ENCODE measurements at regions not wholly inside any gene's neighbourhood (a gene's known extent, or its start where the extent isn't known, plus 50 kb on each side); places are given as distances from the start of the nearest gene placed in this dataset.

GRCh38 chr6:137699031-137699683, 167.9 kb upstream of the TNFAIP3 start:
- H3K4me2 ChIP-seq = no peak overlapping the region

GRCh38 chr6:137700161-137700560, 166.9 kb upstream of the TNFAIP3 start:
- FAIRE-seq (no peak), ATAC-seq (no peak), DNase-seq (ENCODE audit: low read depth in 1 of 2, low spot score in 1 of 2) (no peak)
- Histone ChIP-seq H3K4me3 (no peak overlapping the region), H3K27ac (no peak overlapping the region), H3K9me3 (no peaks in the 10 kb centered on the region), H3K4me2 (no peak overlapping the region), H3K4me1 (peaks cover 13% of the 10 kb centered on the region)
- ChIA-PET POLR2A (no interaction called here), CTCF (interaction anchor here (1.3 to 2.2 kb wide), 3 partner anchors 12 to 246 kb away, joined by 4 to 8 read pairs (median 4); partner anchors contain the start of gene TNFAIP3)
- 20% methylated on average over 1 of the region's 1 CpG for WGBS (ENCODE audit: missing lambda C conversion rate)
- TF ChIP-seq CHD2 (IDR thresholded peaks at IDR 0.05; ENCODE audit: low read length, partially characterized antibody) (no peak), MAX (IDR thresholded peaks at IDR 0.05) (no peak), MAFK (IDR thresholded peaks at IDR 0.05; ENCODE audit: partially characterized antibody) (no peak), FOSB (CRISPR knock-in tag; IDR thresholded peaks at IDR 0.05) (no peak), HDAC2 (IDR thresholded peaks at IDR 0.05) (no peak), GATA3 (IDR thresholded peaks at IDR 0.05; ENCODE audit: borderline replicate concordance) (no peak)

More at GRCh38 chr6:137699031-137699683, 167.9 kb upstream of the TNFAIP3 start:
- WGBS (ENCODE audit: missing lambda C conversion rate) = 75% methylated on average over 5 of the region's 5 CpGs
- no peak overlapping the region for H3K4me3 ChIP-seq
- POLR2A ChIA-PET = no interaction called here
- no peak overlapping the region for H3K27ac ChIP-seq
- FAIRE-seq = no peak
- no peak for TF ChIP-seq MAX (IDR thresholded peaks at IDR 0.05)
- no peak for TF ChIP-seq HDAC2 (IDR thresholded peaks at IDR 0.05)
- no peak for TF ChIP-seq RNF2 (IDR thresholded peaks at IDR 0.05; ENCODE audit: borderline replicate concordance, low read depth)
- no peak for TF ChIP-seq NPAS2 (CRISPR knock-in tag; IDR thresholded peaks at IDR 0.05; ENCODE audit: borderline replicate concordance)
- no peak for TF ChIP-seq BHLHE40 (IDR thresholded peaks at IDR 0.05; ENCODE audit: low read depth, low read length)
- TF ChIP-seq HOXA7 (CRISPR knock-in tag; IDR thresholded peaks at IDR 0.05) = no peak
- no peak for TF ChIP-seq POLR2AphosphoS2 (conservative IDR thresholded peaks at IDR 0.05; ENCODE audit: low read length)
- no peak for TF ChIP-seq TFCP2L1 (CRISPR knock-in tag; IDR thresholded peaks at IDR 0.05)
- TF ChIP-seq ESRRA (IDR thresholded peaks at IDR 0.05; ENCODE audit: borderline replicate concordance, low read length) = no peak
- TF ChIP-seq NR3C1 (IDR thresholded peaks at IDR 0.05) = no peak
- no peak for TF ChIP-seq GATA3 (IDR thresholded peaks at IDR 0.05; ENCODE audit: borderline replicate concordance)
- TF ChIP-seq KDM1A (IDR thresholded peaks at IDR 0.05; ENCODE audit: low read depth) = no peak
- ATAC-seq = no peak
- CTCF ChIA-PET = interaction anchor here (1.2 to 2.2 kb wide), 4 partner anchors 9 to 247 kb away, joined by 4 to 8 read pairs (median 4); partner anchors contain the start of gene TNFAIP3
- no peak for DNase-seq (ENCODE audit: low read depth in 1 of 2, low spot score in 1 of 2)
- H3K4me1 ChIP-seq = peaks cover 13% of the 10 kb centered on the region
- no peaks in the 10 kb centered on the region for H3K9me3 ChIP-seq

GRCh38 chr6:137700751-137701477, 166.1 kb upstream of the TNFAIP3 start:
- no peak overlapping the region for H3K4me3 ChIP-seq
- no peak for DNase-seq (ENCODE audit: low read depth in 1 of 2, low spot score in 1 of 2)
- POLR2A ChIA-PET = no interaction called here
- H3K4me2 ChIP-seq = no peak overlapping the region
- H3K27ac ChIP-seq = no peak overlapping the region
- CTCF ChIA-PET = interaction anchor here (2.2 kb wide), 1 partner anchor 166 kb away, joined by 8 read pairs; the partner anchor contains the start of gene TNFAIP3
- no peak for FAIRE-seq
- WGBS (ENCODE audit: missing lambda C conversion rate) = 80% methylated on average over 7 of the region's 7 CpGs
- TF ChIP-seq RNF2 (IDR thresholded peaks at IDR 0.05; ENCODE audit: borderline replicate concordance, low read depth) (no peak), NPAS2 (CRISPR knock-in tag; IDR thresholded peaks at IDR 0.05; ENCODE audit: borderline replicate concordance) (no peak), FOSB (CRISPR knock-in tag; IDR thresholded peaks at IDR 0.05) (no peak), RFX5 (IDR thresholded peaks at IDR 0.05) (no peak), CBX2 (IDR thresholded peaks at IDR 0.05; ENCODE audit: borderline replicate concordance, low read depth) (no peak), RCOR1 (IDR thresholded peaks at IDR 0.05; ENCODE audit: low read depth, low read length) (no peak), NR3C1 (IDR thresholded peaks at IDR 0.05) (no peak), CHD2 (IDR thresholded peaks at IDR 0.05; ENCODE audit: low read length, partially characterized antibody) (no peak), HES2 (IDR thresholded peaks at IDR 0.05) (no peak), MAFK (IDR thresholded peaks at IDR 0.05; ENCODE audit: partially characterized antibody) (no peak)
- H3K9me3 ChIP-seq = no peaks in the 10 kb centered on the region
- no peak for ATAC-seq
- peaks cover 13% of the 10 kb centered on the region for H3K4me1 ChIP-seq

Measured in A549 (cell line).